PFSK-1 (cell line): ENCODE measurements at regions not wholly inside any gene's neighbourhood (a gene's known extent, or its start where the extent isn't known, plus 50 kb on each side); places are given as distances from the start of the nearest gene placed in this dataset.

ENCODE experiments used
- FOXP2 ChIP-seq: optimal IDR thresholded peaks from 2 replicates; pipeline ENCODE3; 2011; ENCODE audit warnings: borderline replicate concordance, control low read depth, inconsistent platforms; ENCODE audit not compliant: insufficient read depth; ENCODE audit errors: extremely low read length, extremely low read depth
- POLR2AphosphoS5 ChIP-seq: IDR thresholded peaks from 2 replicates; pipeline ENCODE4 v1.6.1; 2012; ENCODE audit warnings: low read depth, mild to moderate bottlenecking, control low read depth, low read length, moderate library complexity
- REST ChIP-seq, 2 experiments: IDR thresholded peaks; 2 replicates each; pipeline versions ENCODE4 v1.6.1 to v1.8.0; 2011 to 2012; ENCODE audit warnings: low read depth in 2 of 2, low read length in 2 of 2, control low read depth in 1 of 2, inconsistent platforms in 1 of 2, mild to moderate bottlenecking in 1 of 2, moderate library complexity in 1 of 2; ENCODE audit not compliant: insufficient read depth in 1 of 2
- SIN3A ChIP-seq: IDR thresholded peaks from 2 replicates; pipeline ENCODE4 v1.6.1; 2012; ENCODE audit warnings: mild to moderate bottlenecking, low read length, moderate library complexity, borderline replicate concordance; ENCODE audit not compliant: insufficient read depth
- TAF1 ChIP-seq: IDR thresholded peaks from 2 replicates; pipeline ENCODE4 v1.6.1; 2012; ENCODE audit warnings: low read length, control low read depth, borderline replicate concordance; ENCODE audit not compliant: insufficient read depth

DNA sequence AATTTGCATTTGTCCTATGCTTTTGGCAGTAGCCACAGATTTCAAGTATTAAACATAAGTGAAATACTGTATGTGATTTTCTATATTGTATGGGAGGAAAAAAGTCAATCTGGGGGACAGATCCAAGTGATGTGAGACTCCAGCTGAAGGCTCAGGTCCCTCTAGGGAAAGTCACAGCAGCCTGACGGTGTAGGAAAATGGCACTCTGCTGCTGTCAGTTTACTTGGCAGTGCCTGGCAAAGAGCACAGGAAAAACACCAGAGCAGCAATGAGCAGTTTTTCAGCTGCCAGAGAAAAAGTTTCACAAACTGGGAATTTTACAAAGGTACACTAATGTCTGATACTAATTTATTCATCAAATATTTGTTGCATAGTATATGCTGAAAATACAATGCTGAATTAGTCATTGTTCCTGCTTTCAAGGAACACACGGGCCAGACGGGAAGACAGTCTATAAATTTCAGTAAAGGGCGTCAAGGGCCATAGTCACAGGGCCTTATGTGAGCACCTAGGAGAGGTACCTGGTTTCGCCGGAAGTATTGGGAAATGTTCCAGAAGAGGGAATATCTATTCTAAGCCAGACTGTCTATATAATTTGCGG is 66.2 kb upstream of the SLC38A2 start:
- no peak for TF ChIP-seq TAF1
- TF ChIP-seq SIN3A: no peak
- TF ChIP-seq POLR2AphosphoS5: no peak
- no peak for TF ChIP-seq FOXP2
- no peak for TF ChIP-seq REST (IDR thresholded peaks at IDR 0.05; ENCODE audit: insufficient read depth in 1 of 2, low read depth in 2 of 2, low read length in 2 of 2)

DNA sequence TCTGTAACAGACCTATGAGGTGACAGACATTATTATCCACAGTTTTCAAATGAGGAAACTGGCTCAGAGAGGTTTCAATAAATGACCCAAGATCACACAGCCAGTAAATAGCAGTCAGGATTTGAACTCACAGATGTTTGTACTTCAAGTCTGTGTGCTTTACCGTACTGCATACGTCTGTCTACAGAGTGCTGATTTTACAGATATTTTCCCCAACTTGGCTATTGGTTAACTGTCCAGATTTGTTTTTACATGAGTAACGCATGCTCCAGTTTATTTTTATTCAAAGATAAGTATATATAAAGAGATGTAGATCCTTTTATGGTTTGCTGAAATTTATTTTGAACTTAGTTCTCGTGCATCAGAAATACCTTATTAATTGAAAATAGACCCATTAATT is 65.7 kb upstream of the SLC38A2 start:
- TF ChIP-seq TAF1 (no peak), SIN3A (no peak), REST (IDR thresholded peaks at IDR 0.05; ENCODE audit: insufficient read depth in 1 of 2, low read depth in 2 of 2, low read length in 2 of 2) (no peak), FOXP2 (no peak), POLR2AphosphoS5 (no peak)

- TF ChIP-seq FOXP2 (no peak), TAF1 (no peak), POLR2AphosphoS5 (no peak), REST (IDR thresholded peaks at IDR 0.05; ENCODE audit: insufficient read depth in 1 of 2, low read depth in 2 of 2, low read length in 2 of 2) (no peak), SIN3A (no peak)
These were observed 64.9 kb upstream of the SLC38A2 start for GRCh38 chr12:46437469-46437868.

DNA sequence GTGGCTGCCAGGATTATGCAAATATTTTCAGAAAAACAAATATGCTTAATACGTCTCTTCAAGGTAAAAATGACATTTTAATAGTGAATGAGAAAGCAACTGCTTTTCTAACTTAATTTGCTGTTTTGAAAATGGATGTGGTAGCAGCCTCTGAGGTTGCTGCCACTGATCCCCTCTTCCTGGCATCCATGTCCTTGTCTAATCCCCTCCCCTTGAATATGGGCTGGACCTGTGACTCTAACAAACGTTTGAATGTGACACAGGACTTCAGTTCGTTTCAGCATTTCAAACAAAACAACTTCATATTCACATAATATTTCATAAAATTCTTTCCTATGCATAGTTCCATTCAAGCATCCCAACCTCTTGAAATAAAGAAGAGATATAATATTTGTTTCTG is 64.2 kb upstream of the SLC38A2 start:
- TF ChIP-seq SIN3A: no peak

- TF ChIP-seq SIN3A: no peak
- no peak for TF ChIP-seq TAF1
- TF ChIP-seq FOXP2: no peak
- TF ChIP-seq POLR2AphosphoS5: no peak
- TF ChIP-seq REST (IDR thresholded peaks at IDR 0.05; ENCODE audit: insufficient read depth in 1 of 2, low read depth in 2 of 2, low read length in 2 of 2): no peak
These were observed 63.1 kb upstream of the SLC38A2 start for GRCh38 chr12:46435625-46436024.

DNA sequence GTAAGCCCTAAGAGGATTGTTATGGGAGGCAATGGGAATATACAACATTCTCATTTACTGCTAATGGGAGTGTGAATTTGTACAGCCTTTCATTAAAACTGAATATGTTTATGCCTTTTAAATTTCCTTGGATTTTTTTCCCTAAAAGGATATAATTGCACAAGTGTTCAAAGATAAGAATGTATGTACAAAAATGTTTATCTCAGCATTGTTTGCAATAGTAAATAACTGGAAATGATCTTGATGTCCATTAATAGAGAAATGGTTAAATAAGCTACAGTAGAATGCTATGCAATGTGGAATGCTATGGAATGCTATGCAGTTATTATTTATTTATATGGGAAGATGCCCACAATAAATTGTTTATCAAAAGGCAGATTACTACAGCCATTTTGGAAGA is 62.5 kb upstream of the SLC38A2 start:
- TF ChIP-seq TAF1 (no peak), FOXP2 (no peak), SIN3A (no peak), REST (IDR thresholded peaks at IDR 0.05; ENCODE audit: insufficient read depth in 1 of 2, low read depth in 2 of 2, low read length in 2 of 2) (no peak), POLR2AphosphoS5 (no peak)
